GM21360 (cell line): ENCODE measurements at regions not wholly inside any gene's neighbourhood (a gene's known extent, or its start where the extent isn't known, plus 50 kb on each side); places are given as distances from the start of the nearest gene placed in this dataset.
"Not testable (repeated sequence)": the region's sequence is repeated elsewhere in the genome, so short reads cannot be mapped to it uniquely, and the experiment has no call there.

Source experiments
- ATAC-seq: cut with Tn5 transposase; IDR thresholded peaks from one replicate; pipeline ENCODE4 v1.9.1; 2021; ENCODE audit warnings: mild to moderate bottlenecking, moderate library complexity; ENCODE audit not compliant: unreplicated experiment

GRCh38 chr7:20519645-20520044 lies 95.8 kb upstream of the ABCB5 start:
- ATAC-seq = no peak

- no peak for ATAC-seq
Measured at GRCh38 chr7:20520530-20520929, 94.9 kb upstream of the ABCB5 start.

GRCh38 chr7:20521243-20521642 lies 94.2 kb upstream of the ABCB5 start:
- no peak for ATAC-seq

GRCh38 chr7:20529260-20529659 lies 86.2 kb upstream of the ABCB5 start:
- ATAC-seq = no peak

- no peak for ATAC-seq
Measured at GRCh38 chr7:20532890-20533289, 82.6 kb upstream of the ABCB5 start.

GRCh38 chr7:20534543-20534942 lies 80.9 kb upstream of the ABCB5 start:
- ATAC-seq = no peak

- ATAC-seq = no peak
Measured at GRCh38 chr7:20535541-20535940, 79.9 kb upstream of the ABCB5 start.

- no peak for ATAC-seq
Measured at GRCh38 chr7:20539201-20539600, 76.3 kb upstream of the ABCB5 start.

- peak; percentile 87 for ATAC-seq
Measured at GRCh38 chr7:20541608-20542349, 73.7 kb upstream of the ABCB5 start.

- ATAC-seq = no peak
Measured at GRCh38 chr7:20542594-20542993, 72.9 kb upstream of the ABCB5 start.

GRCh38 chr7:20543500-20543899 lies 72.0 kb upstream of the ABCB5 start:
- no peak for ATAC-seq

GRCh38 chr7:20545016-20545415 lies 70.5 kb upstream of the ABCB5 start:
- no peak for ATAC-seq

- not testable (repeated sequence) for ATAC-seq
Measured at GRCh38 chr7:20546958-20547357, 68.5 kb upstream of the ABCB5 start.

GRCh38 chr7:20554072-20554471 lies 61.4 kb upstream of the ABCB5 start:
- ATAC-seq = no peak

- ATAC-seq = no peak
Measured at GRCh38 chr7:20556091-20556490, 59.4 kb upstream of the ABCB5 start.

- no peak for ATAC-seq
Measured at GRCh38 chr7:20557116-20557515, 58.4 kb upstream of the ABCB5 start.

- no peak for ATAC-seq
Measured at GRCh38 chr7:20558963-20559716, 56.3 kb upstream of the ABCB5 start.

GRCh38 chr7:20559883-20560282 lies 55.6 kb upstream of the ABCB5 start:
- no peak for ATAC-seq

- no peak for ATAC-seq
Measured at GRCh38 chr7:20560325-20561180, 54.9 kb upstream of the ABCB5 start.

- ATAC-seq = no peak
Measured at GRCh38 chr7:20561466-20561865, 54.0 kb upstream of the ABCB5 start.

GRCh38 chr7:20561908-20562307 lies 53.6 kb upstream of the ABCB5 start:
- no peak for ATAC-seq
